ENCODE measurements at regions not wholly inside any gene's neighbourhood (a gene's known extent, or its start where the extent isn't known, plus 50 kb on each side); places are given as distances from the start of the nearest gene placed in this dataset.
A peak's percentile ranks its signal among the peaks of the same experiment; 100 is the strongest.

GRCh38 chr2:58578276-58578675 is 337.2 kb upstream of the FANCL start:
- H3K36me3 Mint-ChIP-seq (ENCODE audit: insufficient read depth) = no peaks in the 10 kb centered on the region
- no peaks in the 10 kb centered on the region for H3K9me3 Mint-ChIP-seq
- H3K4me3 Mint-ChIP-seq = no peak overlapping the region
- DNase-seq = no peak
- ATAC-seq = no peak
- H3K27me3 Mint-ChIP-seq (ENCODE audit: low read depth) = peaks cover 6% of the 10 kb centered on the region
- H3K4me1 Mint-ChIP-seq (ENCODE audit: low read depth) = no peaks in the 10 kb centered on the region

GRCh38 chr2:58574873-58575272 is 333.7 kb upstream of the FANCL start:
- Mint-ChIP-seq H3K4me1 (ENCODE audit: low read depth) (peaks cover 8% of the 10 kb centered on the region), H3K27me3 (ENCODE audit: low read depth) (peaks cover 6% of the 10 kb centered on the region), H3K9me3 (no peaks in the 10 kb centered on the region), H3K36me3 (ENCODE audit: insufficient read depth) (no peaks in the 10 kb centered on the region), H3K4me3 (no peak overlapping the region)
- DNase-seq = no peak
- ATAC-seq = no peak

- no peaks in the 10 kb centered on the region for H3K27me3 Mint-ChIP-seq (ENCODE audit: low read depth)
- no peak overlapping the region for H3K4me3 Mint-ChIP-seq
- peaks cover 12% of the 10 kb centered on the region for H3K4me1 Mint-ChIP-seq (ENCODE audit: low read depth)
- no peak for ATAC-seq
- no peaks in the 10 kb centered on the region for H3K36me3 Mint-ChIP-seq (ENCODE audit: insufficient read depth)
- H3K9me3 Mint-ChIP-seq = no peaks in the 10 kb centered on the region
- DNase-seq = no peak
These were observed 331.6 kb upstream of the FANCL start for GRCh38 chr2:58572731-58573130.

GRCh38 chr2:58571181-58571852 is 330.2 kb upstream of the FANCL start:
- Mint-ChIP-seq H3K27me3 (ENCODE audit: low read depth) (no peaks in the 10 kb centered on the region), H3K4me3 (no peak overlapping the region), H3K9me3 (no peaks in the 10 kb centered on the region), H3K36me3 (ENCODE audit: insufficient read depth) (no peaks in the 10 kb centered on the region), H3K4me1 (ENCODE audit: low read depth) (peaks cover 12% of the 10 kb centered on the region)
- no peak for ATAC-seq
- no peak for DNase-seq

- no peak for DNase-seq
- Mint-ChIP-seq H3K27me3 (ENCODE audit: low read depth) (peaks cover 4% of the 10 kb centered on the region), H3K4me3 (no peak overlapping the region), H3K9me3 (no peaks in the 10 kb centered on the region), H3K4me1 (ENCODE audit: low read depth) (peaks cover 12% of the 10 kb centered on the region), H3K36me3 (ENCODE audit: insufficient read depth) (no peaks in the 10 kb centered on the region)
- ATAC-seq = peak; percentile 21 to 23
These were observed 328.5 kb upstream of the FANCL start for GRCh38 chr2:58569475-58570185.

- peaks cover 4% of the 10 kb centered on the region for H3K27me3 Mint-ChIP-seq (ENCODE audit: low read depth)
- H3K4me1 Mint-ChIP-seq (ENCODE audit: low read depth) = peaks cover 12% of the 10 kb centered on the region
These were observed 327.8 kb upstream of the FANCL start for GRCh38 chr2:58568901-58569300.

GRCh38 chr2:58562276-58562675 is 321.2 kb upstream of the FANCL start:
- Mint-ChIP-seq H3K4me3 (no peak overlapping the region), H3K36me3 (ENCODE audit: insufficient read depth) (no peaks in the 10 kb centered on the region), H3K27me3 (ENCODE audit: low read depth) (peaks cover 4% of the 10 kb centered on the region), H3K9me3 (no peaks in the 10 kb centered on the region), H3K4me1 (ENCODE audit: low read depth) (no peaks in the 10 kb centered on the region)
- DNase-seq (no peak), ATAC-seq (no peak)

More at GRCh38 chr2:58568901-58569300, 327.8 kb upstream of the FANCL start:
- ATAC-seq = no peak
- Mint-ChIP-seq H3K36me3 (ENCODE audit: insufficient read depth) (no peaks in the 10 kb centered on the region), H3K9me3 (no peaks in the 10 kb centered on the region), H3K4me3 (no peak overlapping the region)
- no peak for DNase-seq

GRCh38 chr2:58560531-58560930 is 319.4 kb upstream of the FANCL start:
- ATAC-seq = no peak

GRCh38 chr2:58558881-58559280 is 317.8 kb upstream of the FANCL start:
- Mint-ChIP-seq H3K4me3 (no peak overlapping the region), H3K27me3 (ENCODE audit: low read depth) (no peaks in the 10 kb centered on the region), H3K4me1 (ENCODE audit: low read depth) (no peaks in the 10 kb centered on the region), H3K36me3 (ENCODE audit: insufficient read depth) (no peaks in the 10 kb centered on the region), H3K9me3 (no peaks in the 10 kb centered on the region)
- ATAC-seq (no peak), DNase-seq (no peak)

More at GRCh38 chr2:58560531-58560930, 319.4 kb upstream of the FANCL start:
- Mint-ChIP-seq H3K4me1 (ENCODE audit: low read depth) (no peaks in the 10 kb centered on the region), H3K27me3 (ENCODE audit: low read depth) (no peaks in the 10 kb centered on the region), H3K4me3 (no peak overlapping the region), H3K36me3 (ENCODE audit: insufficient read depth) (no peaks in the 10 kb centered on the region), H3K9me3 (no peaks in the 10 kb centered on the region)
- no peak for DNase-seq

- Mint-ChIP-seq H3K9me3 (no peaks in the 10 kb centered on the region), H3K4me1 (ENCODE audit: low read depth) (no peaks in the 10 kb centered on the region), H3K27me3 (ENCODE audit: low read depth) (no peaks in the 10 kb centered on the region), H3K4me3 (no peak overlapping the region), H3K36me3 (ENCODE audit: insufficient read depth) (no peaks in the 10 kb centered on the region)
- DNase-seq (no peak), ATAC-seq (no peak)
These were observed 316.1 kb upstream of the FANCL start for GRCh38 chr2:58557176-58557575.

- H3K27me3 Mint-ChIP-seq (ENCODE audit: low read depth) = no peaks in the 10 kb centered on the region
- DNase-seq (no peak), ATAC-seq (no peak)
- H3K36me3 Mint-ChIP-seq (ENCODE audit: insufficient read depth) = no peaks in the 10 kb centered on the region
- no peak overlapping the region for H3K4me3 Mint-ChIP-seq
- no peaks in the 10 kb centered on the region for H3K4me1 Mint-ChIP-seq (ENCODE audit: low read depth)
- no peaks in the 10 kb centered on the region for H3K9me3 Mint-ChIP-seq
These were observed 312.8 kb upstream of the FANCL start for GRCh38 chr2:58553937-58554336.

- H3K36me3 Mint-ChIP-seq (ENCODE audit: insufficient read depth) = no peaks in the 10 kb centered on the region
- H3K4me1 Mint-ChIP-seq (ENCODE audit: low read depth) = no peaks in the 10 kb centered on the region
- H3K27me3 Mint-ChIP-seq (ENCODE audit: low read depth) = peaks cover 2% of the 10 kb centered on the region
- ATAC-seq = no peak
- DNase-seq = no peak
- no peak overlapping the region for H3K4me3 Mint-ChIP-seq
- H3K9me3 Mint-ChIP-seq = no peaks in the 10 kb centered on the region
These were observed 312.4 kb upstream of the FANCL start for GRCh38 chr2:58553522-58553921.

GRCh38 chr2:58545300-58546280 is 304.5 kb upstream of the FANCL start:
- no peak overlapping the region for H3K4me3 Mint-ChIP-seq
- no peaks in the 10 kb centered on the region for H3K4me1 Mint-ChIP-seq (ENCODE audit: low read depth)
- ATAC-seq (no peak), DNase-seq (no peak)
- H3K27me3 Mint-ChIP-seq (ENCODE audit: low read depth) = peaks cover 2% of the 10 kb centered on the region
- no peaks in the 10 kb centered on the region for H3K36me3 Mint-ChIP-seq (ENCODE audit: insufficient read depth)
- H3K9me3 Mint-ChIP-seq = no peaks in the 10 kb centered on the region

GRCh38 chr2:58543442-58543841 is 302.3 kb upstream of the FANCL start:
- Mint-ChIP-seq H3K36me3 (ENCODE audit: insufficient read depth) (no peaks in the 10 kb centered on the region), H3K9me3 (no peaks in the 10 kb centered on the region), H3K4me1 (ENCODE audit: low read depth) (no peaks in the 10 kb centered on the region), H3K27me3 (ENCODE audit: low read depth) (no peaks in the 10 kb centered on the region), H3K4me3 (no peak overlapping the region)
- DNase-seq (no peak), ATAC-seq (no peak)

All from activated T-cell treated with anti-CD3 and anti-CD28 coated beads, Interleukin-2, amount 50 U/mL, for 4 hours (primary cell).